Ishikawa (cell line): ENCODE measurements at regions not wholly inside any gene's neighbourhood (a gene's known extent, or its start where the extent isn't known, plus 50 kb on each side); places are given as distances from the start of the nearest gene placed in this dataset.

ENCODE experiments used
- EP300 ChIP-seq: IDR thresholded peaks from 2 replicates; pipeline ENCODE4 v1.6.1; 2012; ENCODE audit warnings: borderline replicate concordance
- MAX ChIP-seq: IDR thresholded peaks from 2 replicates; pipeline ENCODE4 v1.6.1; 2012
- RAD21 ChIP-seq: IDR thresholded peaks from 2 replicates; pipeline ENCODE4 v1.6.1; 2012; ENCODE audit warnings: low read depth
- REST ChIP-seq: IDR thresholded peaks from 2 replicates; pipeline ENCODE4 v1.6.1; 2012; ENCODE audit warnings: low read depth, mild to moderate bottlenecking
- TAF1 ChIP-seq: IDR thresholded peaks from 2 replicates; pipeline ENCODE4 v1.6.1; 2012; ENCODE audit warnings: low read depth, mild to moderate bottlenecking
- TCF12 ChIP-seq: IDR thresholded peaks from 2 replicates; pipeline ENCODE4 v1.6.1; 2012; ENCODE audit warnings: low read depth

- TF ChIP-seq MAX (no peak), RAD21 (no peak), TAF1 (no peak), TCF12 (no peak), REST (no peak), EP300 (no peak)
Observed at GRCh38 chr2:16478434-16479210, 187.0 kb downstream of the CYRIA start.
